ENCODE measurements at regions not wholly inside any gene's neighbourhood (a gene's known extent, or its start where the extent isn't known, plus 50 kb on each side); places are given as distances from the start of the nearest gene placed in this dataset.
"Not testable (repeated sequence)": the region's sequence is repeated elsewhere in the genome, so short reads cannot be mapped to it uniquely, and the experiment has no call there.

DNA sequence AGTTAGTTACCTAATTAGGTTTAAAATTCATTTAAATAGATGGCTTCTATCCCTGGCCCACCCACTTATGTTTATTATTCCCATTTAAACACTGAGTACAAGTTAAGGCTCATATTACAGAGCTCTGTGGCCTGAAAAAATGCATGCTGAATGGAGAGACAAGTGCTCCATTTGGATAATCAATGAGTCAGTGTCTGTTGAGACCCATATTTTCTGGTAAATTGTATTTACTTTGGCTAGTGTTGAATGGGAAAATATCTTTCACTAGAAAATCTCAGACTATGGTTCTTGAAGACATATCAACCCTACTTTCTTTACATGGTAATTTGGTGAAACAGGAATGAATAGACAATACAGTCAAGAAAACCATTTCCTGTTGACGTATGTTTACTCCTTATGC is 356.0 kb downstream of the S1PR1 start:
- H3K4me1 ChIP-seq, result no peaks in the 10 kb centered on the region
- DNase-seq, result no peak
- no peaks in the 10 kb centered on the region for H3K9me3 ChIP-seq
- 69 to 82% (median 79%) methylated on average over 1 of the region's 1 CpG for WGBS, 5 donors
- no peaks in the 10 kb centered on the region for H3K36me3 ChIP-seq
- no peak overlapping the region for H3K4me3 ChIP-seq
- H3K27ac ChIP-seq, result no peak overlapping the region
- TF ChIP-seq POLR2AphosphoS5 (IDR thresholded peaks at IDR 0.05), result no peak
- no peak for TF ChIP-seq POLR2A (IDR thresholded peaks at IDR 0.05)
- TF ChIP-seq, protein P1, sequence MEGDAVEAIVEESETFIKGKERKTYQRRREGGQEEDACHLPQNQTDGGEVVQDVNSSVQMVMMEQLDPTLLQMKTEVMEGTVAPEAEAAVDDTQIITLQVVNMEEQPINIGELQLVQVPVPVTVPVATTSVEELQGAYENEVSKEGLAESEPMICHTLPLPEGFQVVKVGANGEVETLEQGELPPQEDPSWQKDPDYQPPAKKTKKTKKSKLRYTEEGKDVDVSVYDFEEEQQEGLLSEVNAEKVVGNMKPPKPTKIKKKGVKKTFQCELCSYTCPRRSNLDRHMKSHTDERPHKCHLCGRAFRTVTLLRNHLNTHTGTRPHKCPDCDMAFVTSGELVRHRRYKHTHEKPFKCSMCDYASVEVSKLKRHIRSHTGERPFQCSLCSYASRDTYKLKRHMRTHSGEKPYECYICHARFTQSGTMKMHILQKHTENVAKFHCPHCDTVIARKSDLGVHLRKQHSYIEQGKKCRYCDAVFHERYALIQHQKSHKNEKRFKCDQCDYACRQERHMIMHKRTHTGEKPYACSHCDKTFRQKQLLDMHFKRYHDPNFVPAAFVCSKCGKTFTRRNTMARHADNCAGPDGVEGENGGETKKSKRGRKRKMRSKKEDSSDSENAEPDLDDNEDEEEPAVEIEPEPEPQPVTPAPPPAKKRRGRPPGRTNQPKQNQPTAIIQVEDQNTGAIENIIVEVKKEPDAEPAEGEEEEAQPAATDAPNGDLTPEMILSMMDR (IDR thresholded peaks at IDR 0.05 in 8 of 11, conservative IDR thresholded peaks at IDR 0.05 in 3 of 11), result no peak
- intact Hi-C loops (cut with DNase I; ENCODE audit: low total_unique reads), result no loop called here
- no peaks in the 10 kb centered on the region for H3K27me3 ChIP-seq (replicated peaks in 1 of 7)

DNA sequence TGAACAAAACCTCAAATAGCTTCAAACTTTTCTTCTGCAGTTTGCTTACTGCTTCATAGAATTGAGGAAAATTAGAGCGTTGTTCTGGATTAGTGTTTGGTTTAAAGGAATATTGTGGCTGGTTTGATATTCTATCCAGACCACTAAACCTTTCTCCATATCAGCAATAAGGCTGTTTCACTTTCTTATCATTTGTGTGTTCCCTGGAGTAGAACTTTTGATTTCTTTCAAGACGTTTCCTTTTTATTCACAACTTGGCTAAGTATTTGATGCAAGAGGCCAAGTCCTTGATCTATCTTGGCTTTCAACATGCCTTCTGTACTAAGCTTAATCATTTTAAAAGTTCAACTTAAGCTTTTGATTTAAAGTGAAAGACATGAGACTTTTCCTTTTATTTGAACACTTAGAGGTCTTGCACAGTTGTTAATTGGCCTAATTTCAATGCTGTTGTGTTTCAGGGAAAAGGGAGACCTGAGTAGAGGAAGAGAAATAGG is 359.1 kb downstream of the S1PR1 start:
- Histone ChIP-seq H3K9me3 (no peaks in the 10 kb centered on the region), H3K4me3 (no peak overlapping the region), H3K4me1 (no peaks in the 10 kb centered on the region), H3K27ac (no peak overlapping the region), H3K27me3 (replicated peaks in 1 of 7) (no peaks in the 10 kb centered on the region), H3K36me3 (no peaks in the 10 kb centered on the region)
- intact Hi-C loops (cut with DNase I; ENCODE audit: low total_unique reads), result no loop called here
- TF ChIP-seq, protein P1 (IDR thresholded peaks at IDR 0.05 in 8 of 11, conservative IDR thresholded peaks at IDR 0.05 in 3 of 11), result no peak
- TF ChIP-seq POLR2A (IDR thresholded peaks at IDR 0.05) (no peak), POLR2AphosphoS5 (IDR thresholded peaks at IDR 0.05) (no peak)
- no peak for DNase-seq
- 51 to 83% (median 58%) methylated on average over 2 of the region's 2 CpGs for WGBS, 5 donors

DNA sequence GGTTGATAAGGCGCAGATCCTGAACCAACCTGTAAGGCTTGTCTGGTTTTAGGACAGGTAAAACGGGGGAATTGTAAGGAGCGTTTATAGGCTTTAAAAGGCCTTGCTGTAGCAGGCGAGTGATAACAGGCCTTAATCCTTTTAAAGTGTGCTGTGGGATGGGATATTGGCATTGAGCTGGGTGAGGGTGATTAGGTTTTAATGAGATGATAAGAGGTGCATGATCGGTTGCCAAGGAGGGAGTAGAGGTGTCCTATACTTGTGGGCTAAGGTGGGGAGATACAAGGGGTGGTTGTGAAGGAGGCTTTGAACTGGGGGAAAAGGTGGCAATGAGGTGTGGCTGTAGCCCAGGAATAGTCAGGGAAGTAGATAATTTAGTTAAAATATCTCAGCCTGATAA is 363.8 kb downstream of the S1PR1 start:
- H3K36me3 ChIP-seq; intact Hi-C loops (cut with DNase I; ENCODE audit: low total_unique reads); H3K27me3 ChIP-seq (replicated peaks in 1 of 7); H3K27ac ChIP-seq; H3K4me3 ChIP-seq; H3K9me3 ChIP-seq; H3K4me1 ChIP-seq; DNase-seq: not testable (repeated sequence)
- WGBS, 5 donors, result 86 to 94% (median 90%) methylated on average over 5 of the region's 5 CpGs

DNA sequence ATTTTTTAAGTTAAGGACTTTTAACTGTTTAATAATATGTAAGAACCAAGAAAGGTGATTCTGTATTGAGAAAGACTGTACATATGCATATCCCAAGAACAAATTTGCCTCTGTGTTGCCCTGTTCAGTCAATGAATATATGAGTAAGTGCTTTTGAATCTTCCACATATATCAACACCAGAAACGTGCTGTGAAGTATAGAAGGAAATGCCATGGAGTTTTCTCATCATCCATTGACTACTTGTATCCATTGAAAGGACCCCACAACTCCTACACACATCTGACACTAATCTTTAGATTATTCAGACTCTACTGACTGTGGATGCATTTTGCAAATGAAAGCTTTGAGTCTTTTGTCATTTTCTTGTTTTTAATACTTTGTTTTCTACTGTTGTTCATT is 366.9 kb downstream of the S1PR1 start:
- WGBS, 5 donors, result 29 to 63% (median 47%) methylated on average over 1 of the region's 1 CpG
- no peaks in the 10 kb centered on the region for H3K4me1 ChIP-seq
- no peak overlapping the region for H3K27ac ChIP-seq
- H3K9me3 ChIP-seq, result peaks cover 0 to 3% (median under 1%) of the 10 kb centered on the region in 8 donors
- no peaks in the 10 kb centered on the region for H3K36me3 ChIP-seq
- H3K27me3 ChIP-seq (replicated peaks in 1 of 7), result no peaks in the 10 kb centered on the region
- H3K4me3 ChIP-seq, result no peak overlapping the region
- TF ChIP-seq, protein P1 (IDR thresholded peaks at IDR 0.05 in 8 of 11, conservative IDR thresholded peaks at IDR 0.05 in 3 of 11), result no peak
- no peak for TF ChIP-seq POLR2A (IDR thresholded peaks at IDR 0.05)
- TF ChIP-seq POLR2AphosphoS5 (IDR thresholded peaks at IDR 0.05), result no peak
- no peak for DNase-seq
- intact Hi-C loops (cut with DNase I; ENCODE audit: low total_unique reads), result no loop called here

DNA sequence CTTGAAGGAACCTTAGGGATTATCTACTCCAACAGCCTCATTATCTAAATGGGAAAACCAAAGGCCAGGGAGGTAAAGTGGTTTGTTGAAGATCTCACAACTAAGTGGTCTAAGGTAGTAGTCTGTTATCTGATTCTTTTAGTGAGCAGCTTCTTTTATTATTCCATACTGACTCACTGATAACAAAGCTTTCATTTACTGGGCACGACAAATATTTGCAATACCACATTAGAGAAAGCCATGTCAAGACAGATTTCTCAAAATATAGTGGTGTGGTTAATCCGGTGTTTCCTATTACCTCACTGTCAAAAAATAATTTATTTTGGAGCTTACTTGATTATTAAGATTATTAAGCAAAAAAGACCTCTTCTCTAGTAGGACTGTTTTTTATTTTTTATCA is 369.1 kb downstream of the S1PR1 start:
- DNase-seq, result no peak
- Histone ChIP-seq H3K27me3 (replicated peaks in 1 of 7) (no peaks in the 10 kb centered on the region), H3K9me3 (peaks cover 0 to 23% (median 20%) of the 10 kb centered on the region in 8 donors), H3K4me3 (no peak overlapping the region), H3K36me3 (no peaks in the 10 kb centered on the region), H3K27ac (no peak overlapping the region), H3K4me1 (no peaks in the 10 kb centered on the region)
- WGBS, 5 donors, result 19 to 37% (median 33%) methylated on average over 2 of the region's 2 CpGs
- intact Hi-C loops (cut with DNase I; ENCODE audit: low total_unique reads), result no loop called here
- TF ChIP-seq POLR2A (IDR thresholded peaks at IDR 0.05) (no peak), POLR2AphosphoS5 (IDR thresholded peaks at IDR 0.05) (no peak)
- TF ChIP-seq, protein P1 (IDR thresholded peaks at IDR 0.05 in 8 of 11, conservative IDR thresholded peaks at IDR 0.05 in 3 of 11), result no peak
